ENCODE measurements at regions not wholly inside any gene's neighbourhood (a gene's known extent, or its start where the extent isn't known, plus 50 kb on each side); places are given as distances from the start of the nearest gene placed in this dataset.
"Not testable (repeated sequence)": the region's sequence is repeated elsewhere in the genome, so short reads cannot be mapped to it uniquely, and the experiment has no call there.

DNA sequence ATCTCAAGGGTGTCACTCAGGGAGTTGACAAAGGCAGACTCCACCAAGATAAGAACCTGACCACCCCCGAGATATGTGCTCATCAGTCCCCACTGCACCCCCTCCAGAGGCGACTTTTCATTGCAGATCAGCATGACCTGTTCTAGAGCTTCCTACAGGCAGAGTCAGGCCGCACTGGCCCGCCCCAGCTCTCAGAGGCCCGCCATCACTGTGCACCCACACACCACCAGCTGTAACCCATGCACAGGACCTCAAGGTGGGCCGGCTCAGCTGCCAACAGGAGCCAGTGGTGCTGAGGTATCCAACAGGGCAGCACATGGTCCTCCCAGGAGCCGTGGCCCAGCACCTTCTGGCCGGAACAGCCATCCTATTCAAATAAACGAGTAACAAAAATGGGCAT, 253.6 kb upstream of the ANKRD20A1 start:
- ATAC-seq; DNase-seq (ENCODE audit: extremely low read depth in 1 of 4, low spot score in 3 of 4); H4K20me1 ChIP-seq (replicated peaks; ENCODE audit: control insufficient read depth, insufficient read depth, low read length); H3K9me3 ChIP-seq (replicated peaks; ENCODE audit: control insufficient read depth, insufficient read depth, low read depth, low read length); H3K27ac ChIP-seq (ENCODE audit: extremely low read depth, low read depth, low read length); H3K27me3 ChIP-seq (ENCODE audit: control insufficient read depth in 2 of 2, insufficient read depth in 2 of 2, low read length in 2 of 2); H3K9ac ChIP-seq (ENCODE audit: insufficient read depth in 1 of 2, low read depth in 2 of 2, low read length in 2 of 2); H3K4me3 ChIP-seq; H3K4me1 ChIP-seq (replicated peaks in 1 of 2; ENCODE audit: control insufficient read depth in 2 of 2, insufficient read depth in 2 of 2, low read length in 2 of 2); H3K9me1 ChIP-seq (ENCODE audit: control insufficient read depth, insufficient read depth, low read length); CTCF ChIA-PET (ENCODE audit: low intra/inter-chr PET ratio); intact Hi-C loops (cut with micrococcal nuclease); H3K79me2 ChIP-seq (ENCODE audit: control insufficient read depth, insufficient read depth, low read length); BruUV-seq (replicated peaks); H3K36me3 ChIP-seq (ENCODE audit: control insufficient read depth, insufficient read depth, low read length); POLR2A ChIA-PET; in situ Hi-C loops (cut with MboI); FAIRE-seq; H2AFZ ChIP-seq (ENCODE audit: low read depth, low read length); H3K4me2 ChIP-seq (ENCODE audit: insufficient read depth, low read length): not testable (repeated sequence)
- no CpG with 5 or more reads among the region's 9 CpGs for WGBS (ENCODE audit: insufficient coverage, low coverage, missing lambda C conversion rate)

DNA sequence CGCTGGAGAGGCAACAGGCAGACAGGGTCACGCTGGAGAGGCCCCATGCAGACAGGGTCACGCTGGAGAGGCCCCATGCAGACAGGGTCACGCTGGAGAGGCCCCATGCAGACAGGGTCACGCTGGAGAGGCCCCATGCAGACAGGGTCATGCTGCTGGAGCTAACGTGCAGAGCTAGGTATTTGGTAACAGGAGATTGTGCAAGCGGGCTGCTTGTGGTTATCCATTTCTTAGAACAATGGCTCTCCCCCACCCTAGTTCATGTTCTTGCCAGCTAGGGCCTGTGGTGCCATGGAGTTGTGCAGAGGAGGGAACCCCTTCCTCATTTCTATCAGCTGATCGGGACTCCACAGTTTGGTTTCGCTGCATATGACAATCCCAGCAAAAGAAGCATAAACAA, 255.1 kb upstream of the ANKRD20A1 start:
- H3K36me3 ChIP-seq (ENCODE audit: control insufficient read depth, insufficient read depth, low read length); H3K9me1 ChIP-seq (ENCODE audit: control insufficient read depth, insufficient read depth, low read length); H2AFZ ChIP-seq (ENCODE audit: low read depth, low read length); CTCF ChIA-PET (ENCODE audit: low intra/inter-chr PET ratio); DNase-seq (ENCODE audit: extremely low read depth in 1 of 4, low spot score in 3 of 4); intact Hi-C loops (cut with micrococcal nuclease); H3K4me2 ChIP-seq (ENCODE audit: insufficient read depth, low read length); H3K4me3 ChIP-seq; H4K20me1 ChIP-seq (replicated peaks; ENCODE audit: control insufficient read depth, insufficient read depth, low read length); BruUV-seq (replicated peaks); POLR2A ChIA-PET; H3K9me3 ChIP-seq (replicated peaks; ENCODE audit: control insufficient read depth, insufficient read depth, low read depth, low read length); H3K79me2 ChIP-seq (ENCODE audit: control insufficient read depth, insufficient read depth, low read length); ATAC-seq; in situ Hi-C loops (cut with MboI); H3K27me3 ChIP-seq (ENCODE audit: control insufficient read depth in 2 of 2, insufficient read depth in 2 of 2, low read length in 2 of 2); H3K27ac ChIP-seq (ENCODE audit: extremely low read depth, low read depth, low read length); H3K9ac ChIP-seq (ENCODE audit: insufficient read depth in 1 of 2, low read depth in 2 of 2, low read length in 2 of 2); H3K4me1 ChIP-seq (replicated peaks in 1 of 2; ENCODE audit: control insufficient read depth in 2 of 2, insufficient read depth in 2 of 2, low read length in 2 of 2); FAIRE-seq: not testable (repeated sequence)
- no CpG with 5 or more reads among the region's 9 CpGs for WGBS (ENCODE audit: insufficient coverage, low coverage, missing lambda C conversion rate)

DNA sequence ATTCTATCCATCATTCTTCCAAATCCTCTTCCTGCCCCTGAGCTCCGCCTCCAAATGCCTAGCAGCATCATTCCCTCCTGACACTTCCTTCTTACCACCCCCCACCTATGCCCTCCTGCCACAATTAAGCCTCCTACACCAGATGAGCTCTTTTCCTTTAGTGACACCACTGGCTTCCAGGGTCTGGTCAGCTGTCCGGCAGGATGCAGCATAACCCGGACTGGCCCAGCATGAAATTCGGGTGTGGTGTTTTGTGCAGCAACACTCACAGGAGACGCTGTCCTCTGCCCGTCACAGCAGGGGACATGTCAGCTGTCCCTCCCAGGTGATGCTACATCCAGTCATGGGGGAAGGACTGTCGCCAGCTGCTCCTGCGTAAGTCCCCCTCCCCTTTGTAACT, 266.3 kb upstream of the ANKRD20A1 start:
- intact Hi-C loops (cut with micrococcal nuclease); BruUV-seq (replicated peaks); H3K9me3 ChIP-seq (replicated peaks; ENCODE audit: control insufficient read depth, insufficient read depth, low read depth, low read length); FAIRE-seq; H3K27ac ChIP-seq (ENCODE audit: extremely low read depth, low read depth, low read length); H3K27me3 ChIP-seq (ENCODE audit: control insufficient read depth in 2 of 2, insufficient read depth in 2 of 2, low read length in 2 of 2); DNase-seq (ENCODE audit: extremely low read depth in 1 of 4, low spot score in 3 of 4); H3K79me2 ChIP-seq (ENCODE audit: control insufficient read depth, insufficient read depth, low read length); H3K4me3 ChIP-seq; H4K20me1 ChIP-seq (replicated peaks; ENCODE audit: control insufficient read depth, insufficient read depth, low read length); ATAC-seq; H3K9ac ChIP-seq (ENCODE audit: insufficient read depth in 1 of 2, low read depth in 2 of 2, low read length in 2 of 2); H3K4me2 ChIP-seq (ENCODE audit: insufficient read depth, low read length); POLR2A ChIA-PET; H3K36me3 ChIP-seq (ENCODE audit: control insufficient read depth, insufficient read depth, low read length); in situ Hi-C loops (cut with MboI); H3K4me1 ChIP-seq (replicated peaks in 1 of 2; ENCODE audit: control insufficient read depth in 2 of 2, insufficient read depth in 2 of 2, low read length in 2 of 2); H3K9me1 ChIP-seq (ENCODE audit: control insufficient read depth, insufficient read depth, low read length); CTCF ChIA-PET (ENCODE audit: low intra/inter-chr PET ratio); H2AFZ ChIP-seq (ENCODE audit: low read depth, low read length): not testable (repeated sequence)
- WGBS (ENCODE audit: insufficient coverage, low coverage, missing lambda C conversion rate) = no CpG with 5 or more reads among the region's 8 CpGs

DNA sequence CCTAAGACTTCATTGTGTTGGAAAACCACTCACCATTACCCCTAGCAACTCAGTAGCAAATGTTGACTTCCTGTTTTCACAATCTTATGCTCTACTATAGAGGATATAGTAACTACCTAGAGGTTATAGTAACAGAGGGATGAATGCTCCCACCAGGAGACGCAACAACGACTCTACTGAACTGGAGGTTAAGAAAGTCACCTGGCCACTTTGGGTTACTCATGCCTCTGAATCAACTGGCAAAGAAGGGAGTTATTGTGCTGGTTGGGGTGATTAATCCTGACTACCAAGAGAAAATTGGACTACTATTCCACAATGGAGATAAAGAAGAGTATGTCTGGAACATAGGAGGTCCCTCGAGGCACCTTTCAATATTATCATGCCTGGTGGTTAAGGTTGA, 302.9 kb upstream of the ANKRD20A1 start:
- in situ Hi-C loops (cut with MboI); H3K9me1 ChIP-seq (ENCODE audit: control insufficient read depth, insufficient read depth, low read length); BruUV-seq (replicated peaks): not testable (repeated sequence)

More for the DNA sequence above, 302.9 kb upstream of the ANKRD20A1 start:
- H3K9ac ChIP-seq (ENCODE audit: insufficient read depth in 1 of 2, low read depth in 2 of 2, low read length in 2 of 2); ATAC-seq; H4K20me1 ChIP-seq (replicated peaks; ENCODE audit: control insufficient read depth, insufficient read depth, low read length); DNase-seq (ENCODE audit: extremely low read depth in 1 of 4, low spot score in 3 of 4); H3K4me1 ChIP-seq (replicated peaks in 1 of 2; ENCODE audit: control insufficient read depth in 2 of 2, insufficient read depth in 2 of 2, low read length in 2 of 2); H3K4me3 ChIP-seq; H3K27ac ChIP-seq (ENCODE audit: extremely low read depth, low read depth, low read length); H3K27me3 ChIP-seq (ENCODE audit: control insufficient read depth in 2 of 2, insufficient read depth in 2 of 2, low read length in 2 of 2); POLR2A ChIA-PET; H3K79me2 ChIP-seq (ENCODE audit: control insufficient read depth, insufficient read depth, low read length); H3K9me3 ChIP-seq (replicated peaks; ENCODE audit: control insufficient read depth, insufficient read depth, low read depth, low read length); CTCF ChIA-PET (ENCODE audit: low intra/inter-chr PET ratio); H2AFZ ChIP-seq (ENCODE audit: low read depth, low read length); H3K36me3 ChIP-seq (ENCODE audit: control insufficient read depth, insufficient read depth, low read length); H3K4me2 ChIP-seq (ENCODE audit: insufficient read depth, low read length); intact Hi-C loops (cut with micrococcal nuclease); FAIRE-seq: not testable (repeated sequence)
- WGBS (ENCODE audit: insufficient coverage, low coverage, missing lambda C conversion rate) = no CpG with 5 or more reads among the region's 3 CpGs
